Panc1 (cell line): ENCODE measurements at regions not wholly inside any gene's neighbourhood (a gene's known extent, or its start where the extent isn't known, plus 50 kb on each side); places are given as distances from the start of the nearest gene placed in this dataset.

Experiments
- ATAC-seq: fragments of 200-7000 bp; cut with Tn5 transposase; 2 replicates; pipeline ENCODE4 v1.9.1; 2020; ENCODE audit warnings: mild to moderate bottlenecking, moderate library complexity
- BruUV-seq: library from RNA; stranded (reverse); fragments of 400-500 nt; replicated peaks from 2 replicates; lab custom pipeline; 2021; lab: Mats Ljungman, UMichigan
- CTCF ChIA-PET: fragments of 300-600 bp; sonication (Branson Sonifier 250); formaldehyde crosslinking; loops from one replicate; lab custom pipeline; 2022; ENCODE audit warnings: antibody characterized with exemption; lab: Charles Lee
- POLR2A ChIA-PET: fragments of 300-600 bp; sonication (Branson Sonifier 250); formaldehyde crosslinking; loops from one replicate; lab custom pipeline; 2022; ENCODE audit warnings: antibody characterized with exemption; lab: Charles Lee
- DNase-seq: peaks from one replicate; pipeline ENCODE4 v3.0.0-alpha.2; 2010; ENCODE audit warnings: low read depth, low spot score
- H3K27ac ChIP-seq: 2 replicates; pipeline ENCODE4 v1.5.1; 2011; ENCODE audit warnings: mild to moderate bottlenecking, low read length, inconsistent platforms
- H3K27me3 ChIP-seq: fragments of 200-500 bp; sonication (Bioruptor generic); 2 replicates; pipeline ENCODE4 v1.6.0; 2014; ENCODE audit warnings: low read length, inconsistent platforms; ENCODE audit not compliant: control insufficient read depth, insufficient read depth
- H3K36me3 ChIP-seq: fragments of 200-500 bp; sonication (Bioruptor generic); 2 replicates; pipeline ENCODE4 v1.5.1; 2014; ENCODE audit warnings: inconsistent platforms, mild to moderate bottlenecking, low read length, moderate library complexity; ENCODE audit not compliant: control insufficient read depth, insufficient read depth
- H3K4me1 ChIP-seq: 2 replicates; pipeline ENCODE4 v1.5.1; 2011; ENCODE audit warnings: inconsistent platforms, mild to moderate bottlenecking, low read length, moderate library complexity; ENCODE audit not compliant: control insufficient read depth, insufficient read depth
- H3K4me3 ChIP-seq, 2 experiments: 2 replicates each; pipeline ENCODE4 v1.5.1; 2011 to 2012; ENCODE audit warnings: low read depth in 2 of 2, low read length in 2 of 2, mild to moderate bottlenecking in 2 of 2, inconsistent platforms in 1 of 2, moderate library complexity in 1 of 2
- H3K9me3 ChIP-seq: fragments of 200-500 bp; sonication (Bioruptor generic); 2 replicates; pipeline ENCODE4 v1.5.1; 2014; ENCODE audit warnings: low read depth, mild to moderate bottlenecking, inconsistent platforms, low read length, moderate library complexity; ENCODE audit not compliant: control insufficient read depth, insufficient read depth
- POLR2AphosphoS5 ChIP-seq: IDR thresholded peaks from 2 replicates; pipeline ENCODE4 v1.6.1; 2012; ENCODE audit warnings: mild to moderate bottlenecking, low read depth, low read length, moderate library complexity
- REST ChIP-seq, 2 experiments: IDR thresholded peaks; 2 replicates each; pipeline ENCODE4 v1.6.1; 2011 to 2012; ENCODE audit warnings: low read depth in 2 of 2, control low read depth in 1 of 2, low read length in 1 of 2, mild to moderate bottlenecking in 1 of 2, moderate library complexity in 1 of 2; ENCODE audit not compliant: insufficient read depth in 1 of 2
- SIN3A ChIP-seq: IDR thresholded peaks from 2 replicates; pipeline ENCODE4 v1.6.1; 2012; ENCODE audit warnings: low read depth, mild to moderate bottlenecking, low read length, moderate library complexity, borderline replicate concordance; ENCODE audit not compliant: insufficient read depth
- TCF7L2 ChIP-seq: IDR thresholded peaks from 2 replicates; pipeline ENCODE4 v1.6.1; 2011; ENCODE audit warnings: mild to moderate bottlenecking, low read depth, low read length, inconsistent platforms
- in situ Hi-C: cut with HindIII; loops from 2 replicates; pipeline ENCODE4 v1.10.0; 2016; ENCODE audit warnings: low sequenced_read_pairs, low pct_unique_long_range_greater_than_20kb
- intact Hi-C: fragments of 100-400 bp; cut with micrococcal nuclease; formaldehyde crosslinking; loops from one replicate; pipeline ENCODE4 v1.10.0; 2022; ENCODE audit not compliant: unreplicated experiment
- TF ChIP-seq, protein P1 (sequence below): fragments of 450-650 bp; IDR thresholded peaks from 2 replicates; pipeline ENCODE4 v1.5.1; 2017; ENCODE audit warnings: mild to moderate bottlenecking

GRCh38 chr15:72995849-72996248 lies 56.4 kb upstream of the NEO1 start:
- no peak for TF ChIP-seq POLR2AphosphoS5
- TF ChIP-seq REST (IDR thresholded peaks at IDR 0.05; ENCODE audit: insufficient read depth in 1 of 2, low read depth in 2 of 2, low read length in 1 of 2), result no peak
- TF ChIP-seq, protein P1, sequence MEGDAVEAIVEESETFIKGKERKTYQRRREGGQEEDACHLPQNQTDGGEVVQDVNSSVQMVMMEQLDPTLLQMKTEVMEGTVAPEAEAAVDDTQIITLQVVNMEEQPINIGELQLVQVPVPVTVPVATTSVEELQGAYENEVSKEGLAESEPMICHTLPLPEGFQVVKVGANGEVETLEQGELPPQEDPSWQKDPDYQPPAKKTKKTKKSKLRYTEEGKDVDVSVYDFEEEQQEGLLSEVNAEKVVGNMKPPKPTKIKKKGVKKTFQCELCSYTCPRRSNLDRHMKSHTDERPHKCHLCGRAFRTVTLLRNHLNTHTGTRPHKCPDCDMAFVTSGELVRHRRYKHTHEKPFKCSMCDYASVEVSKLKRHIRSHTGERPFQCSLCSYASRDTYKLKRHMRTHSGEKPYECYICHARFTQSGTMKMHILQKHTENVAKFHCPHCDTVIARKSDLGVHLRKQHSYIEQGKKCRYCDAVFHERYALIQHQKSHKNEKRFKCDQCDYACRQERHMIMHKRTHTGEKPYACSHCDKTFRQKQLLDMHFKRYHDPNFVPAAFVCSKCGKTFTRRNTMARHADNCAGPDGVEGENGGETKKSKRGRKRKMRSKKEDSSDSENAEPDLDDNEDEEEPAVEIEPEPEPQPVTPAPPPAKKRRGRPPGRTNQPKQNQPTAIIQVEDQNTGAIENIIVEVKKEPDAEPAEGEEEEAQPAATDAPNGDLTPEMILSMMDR, result no peak
- TF ChIP-seq TCF7L2, result no peak
- no peak for TF ChIP-seq SIN3A
- Histone ChIP-seq H3K27me3 (0 out of 2 replicates have a peak, but pooled peaks cover 4% of the 10 kb centered on the region), H3K36me3 (no peaks in the 10 kb centered on the region), H3K4me3 (no peak overlapping the region), H3K4me1 (no peaks in the 10 kb centered on the region), H3K9me3 (no peaks in the 10 kb centered on the region), H3K27ac (no peak overlapping the region)
- POLR2A ChIA-PET, result no interaction called here
- CTCF ChIA-PET, result no interaction called here
- no peak for DNase-seq
- no peak for ATAC-seq
- no TSS peak for BruUV-seq
- intact Hi-C loops (no loop called here), in situ Hi-C loops (no loop called here)

DNA sequence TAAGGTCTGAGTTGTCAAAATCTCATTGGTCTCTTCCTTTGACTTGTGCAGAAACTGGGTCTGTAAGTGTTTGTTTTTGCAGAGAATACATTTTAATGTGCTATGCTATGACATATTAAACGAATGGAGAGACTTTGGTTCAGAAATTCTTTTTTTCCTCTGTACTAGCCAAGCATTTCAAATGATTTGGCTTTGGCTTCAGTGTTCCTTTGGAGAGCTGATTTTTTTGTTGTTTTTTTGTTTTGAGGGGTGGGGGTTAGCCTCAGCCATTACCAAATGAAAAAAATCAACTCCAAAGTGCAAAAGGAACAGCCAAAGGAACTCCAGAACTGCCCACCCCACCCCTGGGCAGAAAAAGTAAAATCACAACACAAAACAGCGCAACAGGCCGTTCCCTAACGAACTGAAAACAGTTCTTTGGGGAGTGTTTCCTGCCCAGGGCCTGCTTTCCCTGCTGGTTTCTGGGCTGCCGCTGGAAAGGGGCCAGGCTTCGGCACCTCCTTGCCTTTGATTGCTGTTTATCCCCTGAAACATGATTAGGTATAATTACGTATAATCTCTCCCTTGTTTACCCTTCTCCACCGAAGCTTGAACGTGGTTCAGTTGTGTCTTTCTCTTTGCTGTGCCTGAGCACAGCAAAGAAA lies 57.6 kb upstream of the NEO1 start:
- Histone ChIP-seq H3K27ac (no peak overlapping the region), H3K9me3 (no peaks in the 10 kb centered on the region), H3K4me1 (no peaks in the 10 kb centered on the region), H3K4me3 (no peak overlapping the region), H3K27me3 (0 out of 2 replicates have a peak, but pooled peaks cover 2% of the 10 kb centered on the region), H3K36me3 (no peaks in the 10 kb centered on the region)
- in situ Hi-C loops, result no loop called here
- ChIA-PET POLR2A (no interaction called here), CTCF (no interaction called here)
- no peak for ATAC-seq
- intact Hi-C loops, result no loop called here
- no TSS peak for BruUV-seq
- no peak for DNase-seq
- TF ChIP-seq, protein P1, result no peak
- TF ChIP-seq POLR2AphosphoS5 (no peak), TCF7L2 (no peak), REST (IDR thresholded peaks at IDR 0.05; ENCODE audit: insufficient read depth in 1 of 2, low read depth in 2 of 2, low read length in 1 of 2) (no peak), SIN3A (no peak)
